Left lung (tissue), 4 donors: ENCODE measurements at regions not wholly inside any gene's neighbourhood (a gene's known extent, or its start where the extent isn't known, plus 50 kb on each side); places are given as distances from the start of the nearest gene placed in this dataset.
A peak's percentile ranks its signal among the peaks of the same experiment; 100 is the strongest.

Experiments
- ATAC-seq: fragments of 200-7000 bp; cut with Tn5 transposase; one replicate; pipeline ENCODE4 v1.9.1; 2020; ENCODE audit warnings: moderate library complexity
- DNase-seq, 4 donors: peaks; one replicate each; pipeline ENCODE4 v3.0.0-alpha.2; 2013 to 2020
- H3K27ac ChIP-seq, 2 donors: fragments of 200-600 bp; sonication (generic) in 1 of 2; one replicate each; pipeline versions ENCODE4 v1.5.0 to v1.8.0; 2020 to 2021
- H3K27me3 ChIP-seq, 2 donors: fragments of 200-600 bp; sonication (generic) in 1 of 2; one replicate each; pipeline versions ENCODE4 v1.5.0 to v1.8.0; 2020 to 2021
- H3K36me3 ChIP-seq, 2 donors: fragments of 200-600 bp; sonication (generic) in 1 of 2; one replicate each; pipeline versions ENCODE4 v1.5.0 to v1.8.0; 2020 to 2021
- H3K4me1 ChIP-seq, 2 donors: fragments of 200-600 bp; one replicate each; pipeline ENCODE4 v1.8.0; 2021
- H3K4me3 ChIP-seq, 2 donors: fragments of 200-600 bp; sonication (generic) in 1 of 2; one replicate each; pipeline versions ENCODE4 v1.5.0 to v1.8.0; 2020 to 2021; ENCODE audit warnings: mild to moderate bottlenecking in 1 of 2
- H3K9me3 ChIP-seq, 2 donors: fragments of 200-600 bp; sonication (generic) in 1 of 2; one replicate each; pipeline versions ENCODE4 v1.5.0 to v1.8.0; 2020 to 2021
- CTCF ChIP-seq, 2 donors: fragments of 200-600 bp; sonication (generic) in 1 of 2; IDR thresholded peaks; one replicate each; pipeline versions ENCODE4 v1.5.0 to v1.8.0; 2021; ENCODE audit warnings: antibody characterized with exemption in 2 of 2
- intact Hi-C, 2 donors: fragments of 100-400 bp; cut with DNase I; formaldehyde crosslinking; loops; one replicate each; pipeline versions ENCODE4 v1.11.2 to v1.14.2; 2022
- donor health status: DM: no; HTN: yes; CAD: no.
- donor health status: DM: no; HTN: no; CAD: no.

GRCh38 chr18:39244242-39244641 lies 1678.6 kb upstream of the CELF4 start:
- Histone ChIP-seq H3K9me3 (no peaks in the 10 kb centered on the region), H3K36me3 (no peaks in the 10 kb centered on the region), H3K27ac (no peak overlapping the region), H3K4me3 (no peak overlapping the region), H3K27me3 (no peaks in the 10 kb centered on the region), H3K4me1 (no peaks in the 10 kb centered on the region)
- no peak for TF ChIP-seq CTCF (IDR thresholded peaks at IDR 0.05)
- ATAC-seq: no peak
- intact Hi-C loops: no loop called here
- DNase-seq: no peak

GRCh38 chr18:39241534-39241933 lies 1675.9 kb upstream of the CELF4 start:
- TF ChIP-seq CTCF (IDR thresholded peaks at IDR 0.05): no peak
- Histone ChIP-seq H3K27me3 (no peaks in the 10 kb centered on the region), H3K4me3 (no peak overlapping the region), H3K9me3 (no peaks in the 10 kb centered on the region), H3K4me1 (no peaks in the 10 kb centered on the region), H3K36me3 (no peaks in the 10 kb centered on the region), H3K27ac (no peak overlapping the region)
- no peak for DNase-seq
- ATAC-seq: no peak
- intact Hi-C loops: no loop called here

GRCh38 chr18:39238981-39239660 lies 1673.5 kb upstream of the CELF4 start:
- DNase-seq (no peak), ATAC-seq (no peak)
- H3K27me3 ChIP-seq: no peaks in the 10 kb centered on the region

GRCh38 chr18:39235118-39235719 lies 1669.6 kb upstream of the CELF4 start:
- no peaks in the 10 kb centered on the region for H3K27me3 ChIP-seq
- ATAC-seq (no peak), DNase-seq (peak in 1 of 4 donors; percentile 62)
- H3K4me3 ChIP-seq: no peak overlapping the region
- no peaks in the 10 kb centered on the region for H3K36me3 ChIP-seq
- no peaks in the 10 kb centered on the region for H3K4me1 ChIP-seq
- TF ChIP-seq CTCF (IDR thresholded peaks at IDR 0.05): no peak
- H3K27ac ChIP-seq: no peak overlapping the region
- peaks cover 0 to 15% of the 10 kb centered on the region in 2 donors for H3K9me3 ChIP-seq
- intact Hi-C loops: no loop called here

More at GRCh38 chr18:39238981-39239660, 1673.5 kb upstream of the CELF4 start:
- Histone ChIP-seq H3K36me3 (no peaks in the 10 kb centered on the region), H3K9me3 (peaks cover 0 to 14% of the 10 kb centered on the region in 2 donors), H3K27ac (no peak overlapping the region), H3K4me3 (no peak overlapping the region), H3K4me1 (no peaks in the 10 kb centered on the region)
- no peak for TF ChIP-seq CTCF (IDR thresholded peaks at IDR 0.05)
- intact Hi-C loops: no loop called here

- H3K4me1 ChIP-seq: no peaks in the 10 kb centered on the region
- H3K36me3 ChIP-seq: no peaks in the 10 kb centered on the region
- H3K27me3 ChIP-seq: no peaks in the 10 kb centered on the region
- H3K27ac ChIP-seq: no peak overlapping the region
- H3K4me3 ChIP-seq: no peak overlapping the region
- TF ChIP-seq CTCF (IDR thresholded peaks at IDR 0.05): no peak
- intact Hi-C loops: no loop called here
- DNase-seq (peak in 1 of 4 donors; percentile 42), ATAC-seq (no peak)
- H3K9me3 ChIP-seq: peaks cover 0 to 15% of the 10 kb centered on the region in 2 donors
Measured at GRCh38 chr18:39232937-39233336, 1667.3 kb upstream of the CELF4 start.
